ENCODE measurements at regions not wholly inside any gene's neighbourhood (a gene's known extent, or its start where the extent isn't known, plus 50 kb on each side); places are given as distances from the start of the nearest gene placed in this dataset.

GRCh38 chr3:164235289-164236028 is 842.8 kb downstream of the SI start:
- H3K79me1 ChIP-seq (ENCODE audit: insufficient read depth, low read depth, low read length, poor library complexity, severe bottlenecking), result no peaks in the 10 kb centered on the region
- no peak overlapping the region for H2BK20ac ChIP-seq (ENCODE audit: low read depth, low read length, poor library complexity, severe bottlenecking)
- no peaks in the 10 kb centered on the region for H3K4me1 ChIP-seq (ENCODE audit: insufficient read depth, low read length)
- H3T11ph ChIP-seq (ENCODE audit: low read length), result no peak overlapping the region
- no peak overlapping the region for H2BK120ac ChIP-seq (ENCODE audit: low read depth, low read length, poor library complexity, severe bottlenecking)
- no peak overlapping the region for H3K27ac Mint-ChIP-seq
- H4K8ac ChIP-seq (replicated peaks; ENCODE audit: insufficient read length, low read depth, low read length), result no peak overlapping the region
- no CpG with 5 or more reads among the region's 4 CpGs for WGBS (ENCODE audit: extremely low coverage, insufficient read length, low lambda C conversion rate)
- H3K27me3 ChIP-seq (ENCODE audit: insufficient read depth, low read length), result no peaks in the 10 kb centered on the region
- no peak overlapping the region for H2BK12ac ChIP-seq (ENCODE audit: insufficient read length, low read depth, low read length)
- no peaks in the 10 kb centered on the region for H3K9me3 Mint-ChIP-seq
- no peak overlapping the region for H2AFZ ChIP-seq (ENCODE audit: low read length)
- H4K5ac ChIP-seq (ENCODE audit: insufficient read length, low read depth, low read length), result no peak overlapping the region
- H3K4me3 Mint-ChIP-seq, result no peak overlapping the region
- no peak overlapping the region for H2BK15ac ChIP-seq (ENCODE audit: low read depth, low read length)
- no peak overlapping the region for H3K18ac ChIP-seq (ENCODE audit: insufficient read length, low read depth, low read length)
- H3K27me3 Mint-ChIP-seq (ENCODE audit: low read depth), result no peaks in the 10 kb centered on the region
- H3K4me2 ChIP-seq (ENCODE audit: insufficient read depth, insufficient read length, low read length), result no peak overlapping the region
- no peaks in the 10 kb centered on the region for H3K79me2 ChIP-seq (ENCODE audit: insufficient read depth, low read length)
- no peak overlapping the region for H3K23ac ChIP-seq (ENCODE audit: insufficient read length, low read depth, low read length)
- no peak for DNase-seq
- no peak overlapping the region for H3K4ac ChIP-seq (ENCODE audit: low read depth, low read length)
- no peak for TF ChIP-seq CTCF (conservative IDR thresholded peaks at IDR 0.05)
- H3K27ac ChIP-seq (ENCODE audit: insufficient read length, low read depth, low read length), result no peak overlapping the region
- H3K9me3 ChIP-seq (ENCODE audit: control insufficient read depth, low read depth, low read length), result no peaks in the 10 kb centered on the region
- no peak overlapping the region for H3K9ac ChIP-seq (ENCODE audit: extremely low read depth, insufficient read length, low read length)
- H3K4me1 Mint-ChIP-seq, result no peaks in the 10 kb centered on the region
- H3K56ac ChIP-seq (ENCODE audit: insufficient read length, low read depth, low read length), result no peak overlapping the region
- H3K36me3 Mint-ChIP-seq (ENCODE audit: insufficient read depth in 1 of 3, low read depth in 3 of 3), result no peaks in the 10 kb centered on the region
- no peaks in the 10 kb centered on the region for H3K23me2 ChIP-seq (ENCODE audit: insufficient read length, low read depth, low read length, poor library complexity, severe bottlenecking)
- H2BK5ac ChIP-seq (ENCODE audit: insufficient read length, low read length), result no peak overlapping the region
- H3K14ac ChIP-seq (ENCODE audit: insufficient read depth, low read length), result no peak overlapping the region
- H4K20me1 ChIP-seq (ENCODE audit: control insufficient read depth, insufficient read depth, insufficient read length), result no peaks in the 10 kb centered on the region
- no peak overlapping the region for H4K91ac ChIP-seq (ENCODE audit: insufficient read length, low read depth, low read length)
- H2AK5ac ChIP-seq (ENCODE audit: insufficient read length, low read length), result no peak overlapping the region
